ENCODE measurements at regions not wholly inside any gene's neighbourhood (a gene's known extent, or its start where the extent isn't known, plus 50 kb on each side); places are given as distances from the start of the nearest gene placed in this dataset.
"Not testable (repeated sequence)": the region's sequence is repeated elsewhere in the genome, so short reads cannot be mapped to it uniquely, and the experiment has no call there.

GRCh38 chr1:73326663-73327062 is 871.3 kb downstream of the LRRIQ3 start:
- TF ChIP-seq CTCF (IDR thresholded peaks at IDR 0.05; ENCODE audit: low read depth, low read length), result no peak
- H3K4me3 ChIP-seq (ENCODE audit: low read depth, low read length), result no peak overlapping the region
- in situ Hi-C loops (cut with HindIII; ENCODE audit: low sequenced_read_pairs), result no loop called here
- DNase-seq (ENCODE audit: low read depth, low spot score), result no peak

GRCh38 chr1:73310797-73311381 is 887.1 kb downstream of the LRRIQ3 start:
- H3K4me3 ChIP-seq (ENCODE audit: low read depth, low read length), result no peak overlapping the region
- in situ Hi-C loops (cut with HindIII; ENCODE audit: low sequenced_read_pairs), result no loop called here
- DNase-seq (ENCODE audit: low read depth, low spot score), result no peak
- TF ChIP-seq CTCF (IDR thresholded peaks at IDR 0.05; ENCODE audit: low read depth, low read length), result no peak

- no peak for DNase-seq (ENCODE audit: low read depth, low spot score)
- in situ Hi-C loops (cut with HindIII; ENCODE audit: low sequenced_read_pairs), result no loop called here
- H3K4me3 ChIP-seq (ENCODE audit: low read depth, low read length), result no peak overlapping the region
- TF ChIP-seq CTCF (IDR thresholded peaks at IDR 0.05; ENCODE audit: low read depth, low read length), result no peak
These were observed 890.9 kb downstream of the LRRIQ3 start for GRCh38 chr1:73306899-73307555.

- DNase-seq (ENCODE audit: low read depth, low spot score), result no peak
- TF ChIP-seq CTCF (IDR thresholded peaks at IDR 0.05; ENCODE audit: low read depth, low read length), result no peak
- in situ Hi-C loops (cut with HindIII; ENCODE audit: low sequenced_read_pairs), result no loop called here
- H3K4me3 ChIP-seq (ENCODE audit: low read depth, low read length), result no peak overlapping the region
These were observed 924.1 kb downstream of the LRRIQ3 start for GRCh38 chr1:73273886-73274285.

GRCh38 chr1:73245196-73245595 is 952.8 kb downstream of the LRRIQ3 start:
- DNase-seq (ENCODE audit: low read depth, low spot score); in situ Hi-C loops (cut with HindIII; ENCODE audit: low sequenced_read_pairs); H3K4me3 ChIP-seq (ENCODE audit: low read depth, low read length): not testable (repeated sequence)

- DNase-seq (ENCODE audit: low read depth, low spot score), result no peak
- no peak overlapping the region for H3K4me3 ChIP-seq (ENCODE audit: low read depth, low read length)
- in situ Hi-C loops (cut with HindIII; ENCODE audit: low sequenced_read_pairs), result no loop called here
- TF ChIP-seq CTCF (IDR thresholded peaks at IDR 0.05; ENCODE audit: low read depth, low read length), result no peak
These were observed 936.7 kb upstream of the NEGR1 start for GRCh38 chr1:73218995-73219546.

- in situ Hi-C loops (cut with HindIII; ENCODE audit: low sequenced_read_pairs), result no loop called here
- no peak for TF ChIP-seq CTCF (IDR thresholded peaks at IDR 0.05; ENCODE audit: low read depth, low read length)
- DNase-seq (ENCODE audit: low read depth, low spot score), result no peak
- no peak overlapping the region for H3K4me3 ChIP-seq (ENCODE audit: low read depth, low read length)
These were observed 923.1 kb upstream of the NEGR1 start for GRCh38 chr1:73205294-73205973.
